Kidney (tissue), 13 donors: ENCODE measurements at regions not wholly inside any gene's neighbourhood (a gene's known extent, or its start where the extent isn't known, plus 50 kb on each side); places are given as distances from the start of the nearest gene placed in this dataset.
A peak's percentile ranks its signal among the peaks of the same experiment; 100 is the strongest.

Experiments used
- DNase-seq, 5 donors: peaks; one replicate each; pipeline ENCODE4 v3.0.0-alpha.2; 2013 to 2020
- FAIRE-seq: peaks from 2 replicates; lab custom pipeline; 2012; peaks lifted over from hg19 to GRCh38; lab: Jason Lieb, UNC
- H3K27ac ChIP-seq, 2 donors: one replicate each; pipeline ENCODE4 v1.7.0; 2013; ENCODE audit warnings: low read depth in 2 of 2, low read length in 2 of 2, inconsistent platforms in 1 of 2
- H3K27me3 ChIP-seq: one replicate; pipeline ENCODE4 v1.7.1; 2013; ENCODE audit warnings: low read length, inconsistent platforms; ENCODE audit not compliant: control insufficient read depth, insufficient read depth
- H3K36me3 ChIP-seq, 3 donors: one replicate each; pipeline versions ENCODE4 v1.7.0 to v1.7.1; 2013; ENCODE audit warnings: low read length in 3 of 3, control low read depth in 1 of 3, inconsistent platforms in 1 of 3; ENCODE audit not compliant: insufficient read depth in 3 of 3, control insufficient read depth in 2 of 3
- H3K4me1 ChIP-seq, 3 donors: one replicate each; pipeline versions ENCODE4 v1.7.0 to v1.7.1; 2013; ENCODE audit warnings: low read length in 3 of 3, inconsistent platforms in 1 of 3, low read depth in 1 of 3; ENCODE audit not compliant: control insufficient read depth in 2 of 3, insufficient read depth in 2 of 3
- H3K4me3 ChIP-seq, 3 donors: one replicate each; pipeline versions ENCODE4 v1.7.0 to v1.8.1; 2013; ENCODE audit warnings: low read length in 3 of 3, control low read depth in 1 of 3, inconsistent platforms in 1 of 3
- H3K9ac ChIP-seq, 3 donors: one replicate each; pipeline versions ENCODE4 v1.7.0 to v1.7.1; 2013; ENCODE audit warnings: low read length in 3 of 3, control low read depth in 1 of 3, inconsistent platforms in 1 of 3
- H3K9me3 ChIP-seq, 3 donors: one replicate each; pipeline versions ENCODE4 v1.7.0 to v1.7.1; 2013; ENCODE audit warnings: low read length in 3 of 3, control low read depth in 1 of 3, inconsistent platforms in 1 of 3; ENCODE audit not compliant: control insufficient read depth in 2 of 3, insufficient read depth in 1 of 3
- CTCF ChIP-seq: IDR thresholded peaks from 3 replicates; pipeline ENCODE4 v1.5.1; 2012; ENCODE audit warnings: mild to moderate bottlenecking, moderate library complexity, borderline replicate concordance; ENCODE audit not compliant: insufficient read depth; ENCODE audit errors: extremely low read depth
- intact Hi-C: fragments of 100-400 bp; cut with DNase I; formaldehyde crosslinking; loops from one replicate; pipeline ENCODE4 v1.11.1; 2022
- donor health status: control.
- donor health status: control.
- donor health status: control.
- donor health status: control.
- donor health status: control.
- donor health status: DM: yes; HTN: yes; CAD: no.
- donor health status: Normal renal cell carcinoma (clear cell type).

- no peak for TF ChIP-seq CTCF
- peaks cover 0 to 9% (median 0%) of the 10 kb centered on the region in 3 donors for H3K9me3 ChIP-seq
- H3K27me3 ChIP-seq = no peaks in the 10 kb centered on the region
- H3K27ac ChIP-seq = no peak overlapping the region
- H3K4me1 ChIP-seq = no peaks in the 10 kb centered on the region
- peak in 2 of 5 donors; percentile 25 to 28 for DNase-seq
- intact Hi-C loops = no loop called here
- H3K36me3 ChIP-seq = no peaks in the 10 kb centered on the region
- H3K4me3 ChIP-seq = no peak overlapping the region
- FAIRE-seq = no peak
- no peak overlapping the region for H3K9ac ChIP-seq
These were observed 111.1 kb downstream of the CTTN start for GRCh38 chr11:70509476-70509875.

GRCh38 chr11:70510106-70510505, 111.8 kb downstream of the CTTN start:
- no peak for TF ChIP-seq CTCF
- no peak for FAIRE-seq
- intact Hi-C loops = no loop called here

GRCh38 chr11:70510571-70510970, 112.2 kb downstream of the CTTN start:
- Histone ChIP-seq H3K27ac (no peak overlapping the region), H3K27me3 (no peaks in the 10 kb centered on the region), H3K9me3 (peaks cover 0 to 9% (median 0%) of the 10 kb centered on the region in 3 donors), H3K4me3 (no peak overlapping the region), H3K4me1 (no peaks in the 10 kb centered on the region), H3K9ac (no peak overlapping the region), H3K36me3 (no peaks in the 10 kb centered on the region)
- FAIRE-seq = no peak
- intact Hi-C loops = no loop called here
- peak in 2 of 5 donors; percentile 22 to 46 for DNase-seq
- no peak for TF ChIP-seq CTCF

More at GRCh38 chr11:70510106-70510505, 111.8 kb downstream of the CTTN start:
- Histone ChIP-seq H3K9me3 (peaks cover 0 to 9% (median 0%) of the 10 kb centered on the region in 3 donors), H3K36me3 (no peaks in the 10 kb centered on the region), H3K9ac (no peak overlapping the region), H3K27ac (no peak overlapping the region), H3K4me3 (no peak overlapping the region), H3K27me3 (no peaks in the 10 kb centered on the region), H3K4me1 (no peaks in the 10 kb centered on the region)
- DNase-seq = peak in 2 of 5 donors; percentile 22 to 35

GRCh38 chr11:70511345-70511744, 113.0 kb downstream of the CTTN start:
- no peak overlapping the region for H3K9ac ChIP-seq
- no peak for FAIRE-seq
- TF ChIP-seq CTCF = no peak
- no peak overlapping the region for H3K4me3 ChIP-seq
- H3K4me1 ChIP-seq = no peaks in the 10 kb centered on the region
- peaks cover 0 to 9% (median 0%) of the 10 kb centered on the region in 3 donors for H3K9me3 ChIP-seq
- H3K27ac ChIP-seq = no peak overlapping the region
- no peaks in the 10 kb centered on the region for H3K27me3 ChIP-seq
- intact Hi-C loops = no loop called here
- H3K36me3 ChIP-seq = no peaks in the 10 kb centered on the region
- peak in 1 of 5 donors; percentile 16 for DNase-seq
